Kidney tubule cell (primary cell): ENCODE measurements at regions not wholly inside any gene's neighbourhood (a gene's known extent, or its start where the extent isn't known, plus 50 kb on each side); places are given as distances from the start of the nearest gene placed in this dataset.

ENCODE experiments used
- DNase-seq: peaks from one replicate; pipeline ENCODE4 v3.0.0-alpha.2; 2018; ENCODE audit warnings: low spot score

DNA sequence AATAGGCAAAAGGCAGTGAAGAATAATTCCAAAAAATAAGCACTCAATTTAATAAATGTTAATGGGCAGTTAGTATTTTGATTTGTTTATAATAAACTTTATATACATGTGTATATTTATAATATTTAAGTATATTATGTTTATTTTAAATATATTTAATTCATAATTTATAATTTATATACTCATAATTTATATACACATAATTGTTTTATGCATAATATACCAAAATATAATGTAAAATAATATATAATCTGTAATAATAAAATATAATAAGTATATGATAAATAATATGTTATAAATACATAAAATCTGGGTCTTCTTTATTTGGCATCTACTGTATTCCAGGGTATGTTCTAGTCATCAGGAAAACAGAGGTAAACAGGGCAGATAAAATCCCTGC is 100.2 kb upstream of the ARID2 start:
- DNase-seq, result no peak

DNA sequence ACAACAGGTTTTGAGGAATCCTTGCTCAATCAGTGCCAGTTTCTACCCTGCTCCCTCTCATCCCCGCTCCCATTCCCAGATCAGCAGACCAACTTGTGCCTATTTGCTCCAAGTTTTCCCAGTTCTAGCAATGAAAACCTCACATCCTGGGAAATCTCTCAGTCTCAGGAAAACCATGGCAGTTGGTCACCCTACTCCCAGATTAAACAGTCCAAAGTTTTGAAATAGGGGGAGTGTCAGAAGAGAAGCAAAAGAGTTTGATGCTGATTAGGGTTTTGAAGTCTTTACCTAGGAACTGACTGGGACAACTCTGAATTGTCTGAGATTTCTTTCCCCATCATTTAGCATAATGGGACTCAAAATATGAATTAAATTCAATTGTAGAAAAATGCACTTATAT is 95.8 kb upstream of the ARID2 start:
- DNase-seq, result no peak

DNA sequence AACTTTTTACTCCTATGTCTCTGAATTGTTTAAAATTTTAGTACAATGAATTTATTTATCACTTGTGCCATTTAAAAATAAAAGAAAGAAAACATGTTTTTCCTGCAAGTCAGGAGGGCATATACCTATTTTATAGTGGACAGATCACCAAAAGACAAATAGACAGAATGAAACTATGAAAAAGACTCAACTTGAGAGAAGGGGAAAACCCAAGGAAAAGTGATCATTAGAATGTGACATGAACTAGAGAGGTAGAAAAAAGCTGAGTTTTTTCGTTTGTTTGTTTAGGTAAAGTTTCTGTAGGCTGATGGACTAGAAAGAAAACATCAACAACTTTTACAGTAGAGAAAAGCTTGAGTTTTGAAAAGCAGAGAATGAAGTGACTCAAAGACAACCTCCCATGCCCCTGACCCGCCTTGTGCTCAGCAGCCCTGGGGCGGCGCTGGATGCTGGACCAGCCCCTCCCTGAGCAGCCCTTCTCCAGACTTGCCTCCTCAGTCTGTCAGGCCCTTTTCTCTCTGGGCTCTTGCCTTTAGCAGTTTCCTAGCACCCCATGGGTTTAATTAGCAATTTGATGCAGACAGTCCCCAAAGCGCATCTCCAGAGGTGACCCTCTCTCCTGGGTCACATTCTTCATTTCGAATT is 95.1 kb upstream of the ARID2 start:
- DNase-seq, result no peak

DNA sequence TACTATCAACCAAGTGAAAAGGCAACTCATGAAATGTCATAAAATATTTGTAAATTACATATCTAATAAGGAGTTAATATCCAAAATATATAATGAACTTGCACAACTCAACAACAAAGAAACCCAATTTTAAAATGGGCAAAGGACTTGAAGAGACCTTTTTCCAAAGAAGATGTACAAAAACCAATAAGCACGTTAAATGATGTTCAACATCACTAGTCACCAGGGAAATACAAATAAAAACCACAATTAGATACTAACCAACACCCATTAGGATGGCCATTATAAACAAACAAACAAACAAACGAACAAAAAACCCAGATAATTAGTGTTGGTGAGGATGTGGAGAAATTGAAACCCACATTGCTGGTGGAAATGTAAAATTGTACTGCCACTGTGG is 92.3 kb upstream of the ARID2 start:
- no peak for DNase-seq

DNA sequence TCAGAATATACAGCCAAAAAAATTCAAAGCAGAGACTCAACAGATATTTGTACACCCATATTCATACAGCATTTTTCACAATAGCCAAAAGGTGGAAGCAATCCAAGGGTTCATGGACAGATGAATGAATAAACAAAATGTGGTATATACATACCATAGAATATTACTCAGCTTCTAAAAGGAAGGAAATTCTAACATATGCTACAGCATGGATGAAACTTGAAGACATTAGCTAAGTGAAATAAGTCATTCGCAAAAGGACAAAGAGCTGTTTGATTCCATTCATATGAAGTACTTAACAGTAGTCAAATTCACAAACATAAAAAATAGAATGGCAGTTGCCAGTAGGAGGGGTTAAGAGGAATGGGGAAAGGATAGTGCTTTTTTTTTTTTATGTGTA is 91.8 kb upstream of the ARID2 start:
- peak; percentile 13 for DNase-seq

DNA sequence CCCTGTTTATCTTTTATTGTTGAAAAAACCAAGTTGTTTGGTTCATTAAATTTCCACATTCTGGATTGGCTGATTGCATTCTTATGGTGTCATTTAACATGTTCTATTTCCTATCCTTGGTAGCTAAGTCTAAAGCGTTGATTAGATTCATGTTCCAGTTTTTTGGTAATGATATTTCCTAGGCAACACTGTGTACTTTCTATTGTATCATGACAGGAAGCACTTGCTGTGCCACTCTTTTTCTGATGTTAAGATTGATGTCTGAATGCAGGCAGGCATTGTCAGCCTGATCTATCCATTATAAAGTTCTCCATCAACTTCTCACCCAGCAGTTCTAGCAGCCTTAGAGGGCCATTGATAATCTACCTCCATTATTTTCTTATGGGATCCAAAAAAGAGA is 91.1 kb upstream of the ARID2 start:
- no peak for DNase-seq

DNA sequence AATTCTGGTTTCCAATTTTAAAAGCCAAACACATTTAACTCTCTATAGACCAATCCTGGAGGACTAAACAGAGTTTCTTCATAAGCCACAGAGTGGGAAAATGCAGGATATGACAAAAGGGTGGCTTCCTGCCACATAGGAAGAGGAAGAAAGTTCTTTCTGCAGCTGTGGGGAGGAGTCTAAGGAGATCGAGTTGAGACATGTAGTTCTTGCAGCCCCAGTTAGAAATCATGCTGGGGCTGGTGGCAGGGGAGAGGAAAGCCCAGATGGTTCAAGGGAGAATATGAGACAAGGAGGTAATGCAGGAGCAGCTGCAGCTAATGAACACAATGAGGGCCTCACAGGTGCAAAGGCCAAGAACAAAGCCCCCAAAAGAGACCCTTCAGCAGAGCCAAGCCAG is 85.0 kb upstream of the ARID2 start:
- DNase-seq, result peak; percentile 13

DNA sequence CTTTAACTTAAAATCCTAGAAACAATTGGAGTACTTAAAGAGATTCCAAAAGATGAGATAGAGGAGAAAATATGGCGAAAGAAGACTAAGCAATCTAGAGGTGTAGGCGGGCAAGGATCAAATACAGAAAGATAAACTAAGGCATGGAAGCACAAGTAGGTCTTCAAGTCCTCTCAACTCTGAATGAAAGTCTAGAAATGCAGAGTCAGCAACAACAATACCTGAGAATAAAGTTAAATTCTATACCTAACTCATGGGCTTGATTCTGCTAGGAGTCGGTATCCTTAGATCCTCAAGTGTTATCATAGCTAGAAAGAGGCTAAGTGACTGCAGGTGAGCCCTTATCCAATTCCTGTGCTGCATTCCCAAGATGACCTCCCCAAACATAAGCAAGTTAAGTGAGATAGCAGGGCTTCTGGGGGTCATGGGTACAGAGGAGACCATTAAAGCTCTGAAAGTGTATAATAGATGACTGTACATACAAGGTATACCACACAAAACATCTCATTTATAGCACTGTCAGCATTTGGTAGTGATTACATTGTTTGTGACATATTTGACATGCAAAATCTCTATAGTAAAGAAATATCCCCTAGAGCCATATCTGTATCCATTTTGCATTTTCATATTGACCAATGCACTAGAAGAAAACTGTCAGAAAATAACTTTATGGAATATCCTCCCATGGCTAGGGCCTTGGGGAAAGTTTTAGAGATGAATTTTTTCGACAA is 82.5 kb upstream of the ARID2 start:
- no peak for DNase-seq

DNA sequence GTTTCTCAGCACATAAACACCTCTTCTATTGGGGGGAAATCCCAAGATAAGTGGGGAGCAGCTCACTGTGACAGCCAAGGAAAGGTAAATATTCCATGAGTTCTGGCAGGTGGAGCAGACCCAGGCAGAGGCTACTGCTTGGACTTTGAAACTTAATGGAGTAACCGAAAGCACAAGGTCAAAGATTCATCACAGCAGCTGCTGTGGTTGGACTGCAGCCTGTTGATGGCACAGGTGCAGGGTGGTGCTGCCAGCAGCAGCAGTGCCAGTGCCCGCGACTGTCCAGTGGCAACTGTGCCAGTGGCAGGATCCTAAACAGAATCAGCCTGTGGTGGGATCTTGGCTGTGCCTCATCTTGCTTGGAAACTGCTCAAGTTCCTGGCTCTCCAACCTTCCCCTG is 81.4 kb upstream of the ARID2 start:
- DNase-seq, result no peak

DNA sequence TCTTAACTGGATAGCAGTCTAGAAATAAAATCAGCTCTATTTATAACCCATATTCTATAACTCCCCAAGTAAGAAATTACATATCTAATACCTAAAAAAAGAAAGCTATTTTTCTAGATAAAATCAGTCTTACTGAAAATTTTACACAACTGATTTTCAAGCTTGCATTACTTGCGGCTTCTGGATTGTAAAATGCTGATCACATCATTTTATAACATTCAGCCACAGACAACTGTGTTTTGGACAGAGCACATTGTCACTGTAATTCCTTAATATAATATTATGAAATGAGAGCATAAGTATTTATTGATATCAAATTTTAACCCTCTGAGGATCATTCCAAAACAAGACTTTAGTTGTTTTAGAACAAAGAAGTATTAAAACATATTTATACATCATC is 78.5 kb upstream of the ARID2 start:
- no peak for DNase-seq

DNA sequence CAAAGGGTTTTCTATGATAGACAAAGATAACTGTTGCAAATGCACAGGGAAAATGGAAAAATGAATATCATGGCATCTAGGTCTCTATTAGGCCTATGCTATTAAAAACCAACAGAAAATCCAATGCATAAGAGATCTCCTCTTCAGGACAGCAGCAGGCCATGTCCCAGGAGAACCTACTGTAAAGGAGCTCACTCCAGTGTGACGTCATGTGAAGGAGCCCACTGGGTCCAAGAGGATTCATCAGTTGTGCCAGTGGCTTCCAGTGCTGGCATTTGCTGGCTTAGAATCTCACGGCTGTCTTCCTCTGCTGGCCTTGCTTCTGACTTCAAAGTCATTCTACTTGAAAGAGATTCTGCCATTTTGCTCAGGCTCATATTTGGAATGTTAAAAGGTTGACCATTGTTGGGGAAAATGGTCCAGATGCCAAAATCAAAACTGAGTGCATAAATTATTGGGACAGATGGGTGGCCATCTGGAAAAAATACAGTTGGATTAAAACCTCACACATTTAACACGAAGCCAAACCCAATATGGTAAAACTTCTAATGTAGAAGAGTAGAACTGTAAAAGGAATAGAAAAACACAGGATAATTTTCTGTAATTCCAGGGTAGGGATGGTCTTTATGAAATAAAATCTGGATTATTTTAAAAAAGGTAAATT is 75.4 kb upstream of the ARID2 start:
- no peak for DNase-seq

DNA sequence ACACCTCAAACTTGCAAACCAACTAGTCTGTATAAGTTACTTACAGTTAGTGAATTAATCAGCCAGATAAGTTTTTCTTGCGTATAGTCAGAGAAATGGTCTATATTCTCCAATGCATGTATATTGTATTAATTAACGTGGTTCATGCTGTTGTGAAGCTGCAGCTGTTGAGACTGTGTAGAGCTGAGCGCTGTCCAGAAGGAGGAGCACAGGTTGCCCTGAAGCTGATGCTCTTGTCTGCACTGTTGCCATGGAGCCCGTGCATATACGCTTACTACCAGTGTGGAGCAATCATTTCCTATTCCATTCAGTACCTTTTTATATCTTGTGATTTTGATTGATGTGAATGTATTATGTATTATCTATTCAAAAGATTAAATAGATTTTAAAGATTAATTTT is 74.3 kb upstream of the ARID2 start:
- no peak for DNase-seq

DNA sequence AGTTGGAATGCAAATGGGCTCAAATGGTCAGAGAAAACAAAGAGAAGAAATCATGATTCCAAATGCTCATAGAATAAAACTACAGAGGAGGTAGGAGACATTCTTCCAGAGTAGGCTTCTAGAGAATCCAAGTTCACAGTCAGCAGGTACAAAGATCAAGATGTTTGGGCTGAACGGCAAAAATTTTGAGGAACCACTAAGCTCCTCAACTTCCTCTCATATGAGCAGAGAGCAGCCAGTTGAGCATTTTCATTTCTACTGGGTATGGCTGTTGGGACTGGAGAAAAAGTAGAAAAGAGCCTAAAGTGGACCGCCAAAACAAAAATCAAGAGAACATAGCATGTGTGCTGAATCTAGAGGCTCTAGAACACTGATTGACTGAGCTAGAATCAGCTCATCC is 73.8 kb upstream of the ARID2 start:
- no peak for DNase-seq

DNA sequence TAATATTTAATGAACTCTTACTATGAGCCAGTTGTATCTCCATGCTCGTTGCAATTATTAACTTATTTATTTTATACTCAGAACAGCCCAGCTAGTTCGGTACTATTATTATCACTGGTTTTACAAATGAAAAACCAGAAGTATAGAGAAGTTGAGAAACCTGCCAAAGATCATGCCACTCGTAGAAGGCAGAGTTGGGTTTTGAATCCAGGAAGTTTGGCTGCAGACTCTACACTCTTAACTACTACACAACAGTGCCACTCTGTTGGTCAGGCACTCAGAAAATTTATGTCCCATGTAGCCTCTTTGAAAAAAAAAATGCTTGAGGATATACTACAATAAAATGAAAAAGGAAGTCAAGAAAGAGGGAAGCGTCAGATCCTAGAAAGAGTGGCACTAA is 71.5 kb upstream of the ARID2 start:
- no peak for DNase-seq

DNA sequence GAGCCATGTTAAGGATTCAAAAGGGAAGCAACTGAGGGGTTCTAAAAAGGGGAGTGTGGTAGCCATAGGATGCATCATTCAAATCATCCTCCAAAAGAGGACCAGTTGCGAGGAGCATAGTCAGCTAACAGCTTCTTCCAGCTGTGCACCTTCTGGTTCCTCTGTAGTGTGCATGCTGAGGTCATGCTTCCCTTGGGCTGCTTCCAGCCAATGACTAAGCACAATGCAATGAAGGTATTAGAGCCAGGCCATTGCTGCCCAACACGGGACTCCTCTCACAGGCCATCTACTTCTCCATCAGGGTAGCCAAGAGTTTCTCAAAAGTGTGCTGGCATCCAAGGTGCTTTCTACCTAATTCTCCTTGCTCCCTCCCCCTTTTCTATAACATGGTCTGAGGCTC is 69.2 kb upstream of the ARID2 start:
- peak; percentile 84 for DNase-seq

DNA sequence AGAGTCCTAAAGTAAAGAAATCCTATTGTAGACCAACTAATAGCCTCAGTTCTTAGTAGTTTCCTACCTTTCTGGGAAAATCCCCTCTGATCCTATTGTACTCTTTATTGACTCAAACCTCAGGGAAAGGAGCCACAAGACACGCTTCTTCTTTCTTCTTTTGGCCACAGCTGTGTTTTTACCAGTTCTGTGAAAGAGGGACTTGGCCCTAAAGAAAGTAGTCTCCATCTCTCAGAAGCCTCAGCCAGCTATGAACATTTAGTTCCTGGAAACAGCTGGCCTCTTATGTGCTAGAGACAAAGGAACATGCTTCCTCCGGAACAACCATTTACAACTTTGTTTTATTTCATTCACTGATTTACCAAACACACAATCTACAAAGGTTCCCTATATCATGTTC is 66.1 kb upstream of the ARID2 start:
- DNase-seq, result no peak

DNA sequence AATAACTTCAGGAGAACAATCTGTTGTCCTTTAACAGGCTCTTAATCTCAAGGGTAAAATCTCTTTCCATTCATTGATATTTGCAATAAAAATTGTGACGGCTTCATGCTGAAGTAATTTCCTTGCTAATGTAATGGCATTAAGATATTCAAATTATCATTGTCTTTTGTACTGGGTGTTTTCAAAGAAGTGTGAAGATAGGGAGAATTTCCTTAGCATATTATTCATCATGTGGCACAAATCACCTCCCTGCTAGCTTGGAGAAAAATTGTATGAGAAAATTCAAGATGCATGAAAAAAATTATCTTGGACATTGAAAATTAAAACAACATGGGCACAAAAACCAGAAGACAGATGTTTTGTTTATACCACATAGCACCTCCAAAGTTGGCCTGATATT is 63.6 kb upstream of the ARID2 start:
- no peak for DNase-seq

DNA sequence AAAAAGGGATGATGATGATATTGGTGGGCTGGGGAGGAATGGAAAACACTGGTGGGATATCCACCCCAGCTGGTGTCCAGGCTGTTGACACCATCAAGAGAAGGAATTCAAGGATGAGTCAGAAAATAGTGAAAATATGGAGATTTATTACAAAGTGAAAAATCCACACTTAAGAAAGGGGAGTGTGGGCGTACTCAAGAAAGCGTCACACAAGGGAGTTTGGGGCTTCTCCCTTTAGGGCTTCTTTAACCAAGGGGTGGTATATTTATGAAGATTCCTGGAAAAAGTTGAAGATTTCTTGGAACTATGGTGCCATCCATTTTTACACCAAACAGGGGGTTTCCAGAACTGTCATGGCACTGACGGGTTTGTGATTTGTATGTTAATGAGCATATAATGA is 63.1 kb upstream of the ARID2 start:
- no peak for DNase-seq

DNA sequence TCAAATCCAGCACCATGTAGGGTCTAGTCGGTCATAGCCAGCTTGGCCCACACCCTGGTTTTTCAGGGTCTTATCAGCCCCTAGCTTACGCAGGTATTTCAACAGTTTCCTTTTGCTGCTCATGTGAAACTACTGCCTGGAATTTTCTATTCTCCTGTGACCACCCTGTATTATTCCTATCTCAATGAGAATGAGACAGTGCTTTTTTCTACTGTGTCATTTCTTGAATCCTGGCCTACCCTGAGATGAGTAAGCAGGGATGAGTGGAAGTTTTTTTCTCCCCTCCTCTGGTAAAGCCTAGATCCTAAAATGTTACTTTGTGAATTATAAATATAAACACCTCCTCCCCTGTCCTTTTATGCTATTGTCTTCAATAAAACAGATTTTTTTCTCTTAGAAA is 62.7 kb upstream of the ARID2 start:
- no peak for DNase-seq

DNA sequence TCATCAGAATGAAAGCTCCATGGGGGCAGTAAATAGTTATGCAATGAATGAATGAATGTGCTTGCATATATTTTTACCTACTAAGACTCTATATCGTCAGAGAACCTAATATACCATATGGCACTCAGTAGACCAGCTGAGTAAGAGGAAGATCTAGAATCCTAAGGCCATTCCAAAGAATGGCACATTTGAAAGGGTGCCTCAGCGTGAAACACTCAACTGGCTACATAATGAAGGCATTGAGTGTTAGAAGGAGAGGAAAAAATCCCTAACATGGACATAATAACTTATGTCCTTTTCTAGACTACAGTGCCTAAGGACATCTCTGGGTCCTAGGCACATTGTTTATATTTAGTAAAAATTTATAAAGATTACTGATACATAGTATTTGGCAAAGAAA is 61.7 kb upstream of the ARID2 start:
- no peak for DNase-seq

DNA sequence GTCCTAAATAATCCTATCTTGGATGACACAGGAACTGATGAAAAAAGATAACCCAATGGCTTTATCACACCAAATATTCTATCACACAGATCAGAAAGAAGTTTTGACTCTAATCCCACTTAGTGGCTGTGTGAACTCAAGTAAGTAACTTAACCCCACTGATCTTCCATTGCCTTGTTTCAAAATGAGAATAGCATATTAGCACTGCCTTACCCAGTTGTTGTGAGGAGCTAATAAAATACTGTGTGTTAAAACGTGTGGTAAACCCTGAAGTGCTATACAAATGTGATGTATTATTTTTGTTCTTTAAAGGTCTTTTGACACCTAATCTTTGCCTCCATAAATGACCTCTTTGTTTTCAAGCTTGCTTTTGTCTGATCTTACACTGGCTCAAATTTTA is 60.9 kb upstream of the ARID2 start:
- DNase-seq, result no peak

DNA sequence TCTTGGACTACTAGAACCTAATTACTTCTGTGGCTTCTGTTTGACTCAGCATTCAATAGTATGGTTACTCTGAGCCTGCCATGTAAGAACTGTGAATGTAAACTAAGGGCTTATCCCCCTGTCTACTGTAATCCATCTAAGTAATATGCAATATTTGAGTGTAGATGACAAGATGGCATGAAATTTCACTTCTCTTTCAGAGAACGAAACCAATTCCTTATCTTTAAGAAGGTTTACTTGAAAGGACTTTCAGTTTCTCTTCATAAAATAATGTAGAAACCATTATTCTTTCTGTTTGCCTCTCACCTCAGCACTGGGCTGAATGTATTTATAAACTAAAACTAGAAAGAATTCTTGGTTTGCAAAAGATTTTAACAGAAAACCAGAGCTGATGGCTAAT is 60.4 kb upstream of the ARID2 start:
- no peak for DNase-seq

DNA sequence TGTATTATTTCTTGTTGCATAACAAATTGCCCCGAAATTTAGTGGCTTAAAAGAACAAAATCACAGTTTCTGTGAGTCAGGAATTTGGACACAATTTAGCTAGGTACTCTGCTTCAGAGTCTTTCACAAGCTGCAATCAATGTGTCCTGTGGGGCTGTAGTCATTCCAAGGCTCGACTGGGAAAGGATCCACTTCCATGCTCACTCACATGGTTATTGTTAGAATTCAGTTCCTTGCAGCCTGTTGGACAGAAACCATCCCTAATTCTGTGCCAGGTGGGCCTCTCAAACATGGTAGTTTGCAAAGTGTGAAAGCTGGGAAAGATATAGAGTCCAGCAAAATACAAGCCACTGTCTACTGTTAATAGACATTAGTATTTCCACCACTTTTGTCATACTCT is 59.7 kb upstream of the ARID2 start:
- no peak for DNase-seq
